ENCODE measurements at regions not wholly inside any gene's neighbourhood (a gene's known extent, or its start where the extent isn't known, plus 50 kb on each side); places are given as distances from the start of the nearest gene placed in this dataset.
A peak's percentile ranks its signal among the peaks of the same experiment; 100 is the strongest.

DNA sequence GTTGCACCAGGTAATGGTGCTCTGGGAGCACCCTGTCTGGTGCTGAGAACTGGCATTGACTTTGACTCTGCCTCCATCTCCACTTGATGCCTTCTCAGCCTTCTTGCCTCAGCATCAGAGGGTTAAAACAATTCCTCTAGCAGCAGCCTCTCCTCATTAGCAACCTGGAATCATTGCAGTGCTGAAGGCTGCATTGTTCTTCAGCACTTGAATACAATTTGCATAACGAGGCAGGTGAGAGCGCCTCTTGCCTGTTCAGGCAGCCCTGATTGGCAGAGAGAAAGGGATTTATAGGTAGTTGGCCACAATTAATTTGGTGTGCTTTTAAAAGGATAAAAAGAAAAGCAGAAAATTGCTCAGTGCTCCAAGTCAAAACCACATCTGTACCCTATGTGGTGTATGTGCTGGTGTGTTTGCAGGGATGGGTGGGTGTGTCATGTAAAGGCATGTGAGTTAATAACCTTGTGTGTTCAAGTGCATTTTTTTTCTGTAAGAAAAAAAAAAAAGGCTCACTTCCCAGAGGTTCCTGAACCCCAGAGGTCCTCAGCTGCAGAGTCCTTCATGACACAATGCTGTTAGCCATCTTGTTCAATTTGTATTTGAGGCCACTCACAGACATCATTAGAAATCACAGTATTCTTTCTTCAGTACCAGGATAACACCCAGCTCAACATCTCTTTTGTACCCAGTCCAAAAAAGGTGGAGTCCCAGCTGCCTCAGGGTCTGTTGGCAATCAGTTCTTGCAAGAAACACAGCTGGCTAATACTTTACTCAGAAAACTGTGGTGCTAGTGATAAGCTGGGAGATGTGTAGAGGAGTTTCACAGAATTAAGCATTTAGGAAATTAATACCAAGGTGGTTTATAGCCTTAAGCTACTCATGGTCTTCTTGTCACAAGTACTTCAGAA lies 385.6 kb downstream of the GRIN2B start:
- DNase-seq = peak; percentile 81

DNA sequence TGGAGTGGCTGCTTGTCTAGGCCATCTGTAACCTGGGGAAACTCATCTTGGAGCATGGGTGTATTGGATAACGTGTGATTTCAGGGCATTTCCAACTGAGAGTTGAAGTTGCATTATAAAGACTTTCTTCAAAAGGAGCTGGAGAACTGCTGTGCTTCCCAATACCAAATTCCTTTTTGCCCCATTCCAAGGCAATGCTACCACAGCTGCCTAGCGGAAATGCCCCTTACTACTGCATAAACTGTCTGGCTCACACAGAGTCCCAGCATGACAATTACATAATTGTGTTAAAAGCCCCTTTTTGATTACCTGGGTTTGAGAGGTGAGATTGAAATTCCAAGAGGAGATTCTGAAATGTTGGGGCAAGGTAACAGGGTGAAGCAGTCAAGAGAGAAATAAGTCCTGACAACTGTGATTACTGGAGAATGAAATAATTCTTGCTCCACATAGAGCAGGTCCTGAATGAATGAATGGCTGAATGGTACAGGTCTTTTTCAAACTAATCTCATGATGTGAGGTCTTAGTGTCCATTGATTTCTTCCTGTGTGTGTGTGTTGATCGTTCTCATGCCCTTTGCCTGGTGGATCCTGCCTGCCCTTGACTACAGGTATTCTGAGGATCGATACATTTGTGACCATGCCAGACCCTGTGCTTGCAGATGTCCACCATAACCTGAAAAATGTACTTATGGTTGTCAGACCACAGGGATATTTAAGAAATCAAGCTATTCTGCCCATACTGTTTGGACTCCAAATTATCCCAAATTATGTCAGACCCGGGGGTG lies 386.5 kb downstream of the GRIN2B start:
- no peak for DNase-seq

- no peak for DNase-seq
These were observed 389.1 kb downstream of the GRIN2B start for GRCh38 chr12:13592063-13592942.

GRCh38 chr12:13591488-13591887 lies 389.9 kb downstream of the GRIN2B start:
- DNase-seq = no peak

DNA sequence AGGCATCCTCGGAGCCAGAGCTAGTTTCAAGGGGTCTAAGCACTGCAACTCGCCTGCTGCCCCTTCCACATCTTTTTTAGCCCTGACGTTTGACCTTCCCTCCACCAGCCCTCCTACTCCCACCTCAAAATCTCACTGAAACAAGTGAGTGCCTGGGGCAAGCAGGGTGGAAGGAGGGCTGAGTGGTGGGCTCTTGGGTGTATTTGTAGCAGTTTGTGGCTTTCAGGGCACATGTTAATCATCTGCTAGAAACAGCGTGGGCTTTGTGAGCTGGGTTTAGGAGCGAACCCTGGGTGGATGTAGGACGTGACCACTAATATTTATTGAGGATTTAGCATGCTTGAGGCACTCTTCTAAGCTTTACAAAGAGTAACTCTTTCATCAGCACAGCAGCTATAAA lies 390.3 kb downstream of the GRIN2B start:
- no peak for DNase-seq

DNA sequence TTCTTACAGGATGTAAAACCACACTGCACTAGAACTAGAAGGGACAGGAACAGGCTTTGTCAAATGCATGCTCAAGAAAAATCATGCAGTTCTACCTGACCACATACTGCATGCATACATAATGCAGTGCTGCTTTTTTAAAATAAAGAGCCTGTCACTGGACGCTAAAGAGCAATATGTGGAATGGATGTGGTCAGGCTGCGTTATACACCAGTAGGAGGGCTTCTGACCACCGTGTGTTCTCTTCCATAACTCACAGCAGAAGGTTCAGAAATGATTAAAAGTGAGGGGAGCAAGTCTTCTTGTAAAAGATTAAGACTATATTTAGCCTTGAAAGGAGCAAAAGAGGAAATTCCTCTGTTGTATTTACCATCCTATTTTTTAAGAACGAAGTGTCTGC lies 392.0 kb downstream of the EMP1 start:
- no peak for DNase-seq

GRCh38 chr12:13587721-13588390 lies 391.3 kb downstream of the EMP1 start:
- no peak for DNase-seq

DNA sequence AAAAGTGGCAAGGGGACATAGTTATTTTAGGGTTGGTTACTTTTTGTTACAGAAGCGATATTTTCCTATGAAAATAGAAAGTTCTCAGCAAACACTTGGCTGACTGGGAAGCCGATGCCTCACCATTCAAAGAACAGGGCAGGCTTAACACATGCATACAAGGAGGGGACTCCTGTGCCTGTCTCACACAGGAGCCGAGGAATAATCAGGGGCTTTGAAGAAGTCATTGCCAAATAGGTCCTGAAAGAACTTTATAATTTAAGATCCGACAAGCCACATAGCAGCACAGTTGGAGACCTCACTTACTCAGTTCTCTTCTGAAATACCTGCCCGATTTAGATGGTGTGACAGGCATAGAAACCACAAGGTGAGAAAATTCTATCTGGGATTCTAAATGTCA lies 389.8 kb downstream of the EMP1 start:
- no peak for DNase-seq

DNA sequence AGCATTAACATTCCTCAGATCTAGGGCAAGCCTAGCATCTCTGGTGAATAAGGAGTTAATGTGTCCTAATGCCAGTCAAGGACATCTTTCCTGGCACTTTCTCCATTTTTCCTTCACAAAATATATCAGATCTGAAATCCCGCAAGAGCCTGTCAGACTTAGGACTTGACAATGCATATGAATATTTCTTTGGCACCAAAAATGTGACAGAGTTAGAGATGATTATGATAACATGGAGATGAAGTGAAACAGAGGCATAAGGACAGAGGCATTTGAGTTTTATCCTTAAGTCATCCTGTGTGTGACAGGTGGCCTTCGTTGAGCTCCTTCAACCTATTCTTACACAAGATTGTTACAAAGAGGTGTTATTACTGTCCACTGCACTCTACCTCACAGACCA lies 388.0 kb downstream of the EMP1 start:
- no peak for DNase-seq

GRCh38 chr12:13583630-13584029 lies 387.1 kb downstream of the EMP1 start:
- no peak for DNase-seq

- DNase-seq = no peak
These were observed 385.9 kb downstream of the EMP1 start for GRCh38 chr12:13582421-13582820.

GRCh38 chr12:13581031-13581430 lies 384.5 kb downstream of the EMP1 start:
- no peak for DNase-seq

DNA sequence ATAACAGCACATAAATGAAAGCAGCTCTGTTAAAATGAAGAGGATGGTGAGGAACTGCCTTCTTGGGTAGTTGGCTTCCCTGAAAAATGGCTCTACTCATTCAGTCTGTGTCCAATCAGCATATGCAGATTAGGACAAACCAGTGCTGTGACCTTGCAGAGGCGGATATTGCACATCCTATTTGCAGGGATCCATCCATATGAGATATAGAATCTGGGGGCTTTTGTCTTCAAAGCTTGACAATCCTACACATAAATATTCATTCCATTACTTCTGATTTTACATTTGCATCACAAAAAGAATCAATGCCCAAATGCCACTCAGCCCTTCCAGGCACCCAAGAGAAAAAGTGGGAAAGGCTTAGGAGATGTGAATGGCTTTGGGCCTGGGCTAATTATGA lies 383.7 kb downstream of the EMP1 start:
- DNase-seq = no peak

- DNase-seq = no peak
These were observed 380.5 kb downstream of the EMP1 start for GRCh38 chr12:13576935-13577500.

DNA sequence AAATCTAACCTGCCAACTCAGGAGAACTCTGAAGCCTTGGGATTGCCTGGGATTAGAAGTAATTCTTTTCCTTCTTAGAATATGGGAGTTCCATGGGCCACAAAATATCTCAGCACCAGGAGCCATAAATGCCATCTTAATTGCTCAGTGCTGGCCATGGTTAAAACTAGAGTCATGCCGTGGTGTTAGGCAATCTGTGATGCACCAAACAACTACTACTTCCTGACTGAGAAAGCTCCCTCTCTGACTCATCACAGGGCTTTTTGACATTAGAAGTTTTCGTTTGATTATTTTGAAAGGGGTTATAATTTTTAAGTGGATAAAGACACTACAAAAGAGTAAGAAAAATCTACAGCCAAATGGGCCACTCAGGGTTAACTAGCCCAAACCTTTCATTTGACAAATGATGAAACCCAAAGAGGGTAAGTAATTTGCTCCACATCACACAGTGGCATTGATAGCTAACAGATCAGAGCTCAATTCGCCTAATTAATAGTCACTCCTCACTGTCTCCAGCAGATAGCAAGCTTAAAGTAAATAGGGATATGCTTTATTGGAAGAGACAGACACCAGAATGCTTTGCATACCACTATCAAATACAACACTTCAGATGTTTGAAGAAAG lies 377.3 kb downstream of the EMP1 start:
- DNase-seq = no peak

DNA sequence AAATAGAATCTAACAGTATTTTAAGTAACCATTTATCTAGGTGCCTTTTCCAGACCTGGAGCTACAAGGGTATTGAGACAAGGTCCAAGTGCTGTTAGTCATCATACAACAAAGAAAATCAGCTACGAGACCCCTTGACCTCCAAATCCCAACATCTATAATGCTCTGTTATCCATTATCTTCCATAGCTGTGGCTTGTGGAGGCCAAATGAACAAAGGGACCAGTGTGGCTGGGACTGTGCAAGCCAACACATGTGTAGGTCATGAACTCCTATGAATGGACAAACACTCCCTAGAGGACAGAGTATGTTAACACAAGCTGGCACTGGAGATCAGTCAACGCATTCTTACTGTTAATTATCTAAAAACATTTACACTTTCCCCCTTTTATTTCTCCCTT lies 374.5 kb downstream of the EMP1 start:
- no peak for DNase-seq

DNA sequence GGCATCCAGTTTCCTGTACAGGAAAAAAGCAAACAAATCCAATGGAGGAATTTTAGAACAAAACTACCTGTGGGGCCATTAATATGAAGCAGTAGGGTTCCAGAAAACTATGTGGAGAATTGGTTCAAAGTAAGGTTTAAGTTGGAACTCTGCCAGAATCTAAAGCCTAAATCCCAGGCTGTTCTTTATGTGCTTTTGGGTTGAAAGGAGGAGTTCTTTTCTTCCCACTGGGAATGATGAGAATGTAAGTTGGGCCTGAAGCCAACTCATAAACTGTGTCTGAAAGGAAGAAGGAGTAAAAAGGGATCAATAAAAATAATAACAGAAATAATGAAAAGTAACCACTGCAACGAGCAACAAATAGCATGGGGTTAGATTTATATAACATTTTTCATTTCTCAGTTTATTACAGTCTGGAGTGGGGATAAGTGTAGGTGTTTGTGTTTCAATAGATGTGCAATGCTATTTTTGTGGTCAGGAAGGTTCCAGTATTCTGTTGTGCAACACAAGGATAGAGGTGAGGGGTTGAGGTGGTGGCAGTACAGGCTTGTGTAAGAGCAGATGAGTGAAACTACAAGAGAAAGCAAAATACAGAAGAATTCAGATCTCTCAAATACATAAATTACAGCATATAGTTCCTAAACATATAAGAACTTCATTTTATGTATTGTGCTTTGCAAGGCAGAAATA lies 373.6 kb downstream of the EMP1 start:
- no peak for DNase-seq

- no peak for DNase-seq
These were observed 369.8 kb downstream of the EMP1 start for GRCh38 chr12:13566292-13566691.

GRCh38 chr12:13564266-13564810 lies 367.8 kb downstream of the EMP1 start:
- DNase-seq = no peak

DNA sequence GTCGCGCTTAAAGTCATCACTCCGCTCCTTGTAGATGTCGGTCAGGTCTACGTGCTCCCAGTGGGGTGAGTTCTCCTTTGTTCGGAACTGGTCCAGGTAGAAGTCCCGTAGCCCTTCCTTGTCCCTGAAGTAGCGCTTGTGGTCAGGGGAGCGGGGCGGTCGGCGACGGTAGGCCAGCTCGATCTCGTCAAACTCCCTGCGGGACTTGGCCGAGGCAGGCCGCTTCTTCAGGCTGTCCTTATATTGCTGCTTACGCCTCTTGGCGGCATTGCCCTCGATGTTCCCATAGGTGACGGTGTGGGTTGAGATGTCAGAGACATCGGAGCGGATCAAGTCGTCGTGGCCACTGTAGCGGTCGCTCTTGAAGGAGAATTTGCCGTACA lies 367.2 kb downstream of the EMP1 start:
- no peak for DNase-seq

Measured in tongue (tissue), 1 donor.